Motor neuron (in vitro differentiated cells): ENCODE measurements at regions not wholly inside any gene's neighbourhood (a gene's known extent, or its start where the extent isn't known, plus 50 kb on each side); places are given as distances from the start of the nearest gene placed in this dataset.
"Not testable (repeated sequence)": the region's sequence is repeated elsewhere in the genome, so short reads cannot be mapped to it uniquely, and the experiment has no call there.

Source experiments
- ATAC-seq, 8 experiments: fragments of 200-7000 bp; cut with Tn5 transposase; replicated peaks in 6 of 8; 2 replicates each; pipeline ENCODE4 v1.8.0; 2021; ENCODE audit warnings: mild to moderate bottlenecking in 8 of 8, moderate library complexity in 8 of 8
- H3K27ac ChIP-seq, 2 donors: fragments of 250-450 bp; sonication (Bioruptor Pico); 2 replicates each; pipeline ENCODE4 v1.9.0; 2021; ENCODE audit warnings: antibody characterized with exemption in 2 of 2, mild to moderate bottlenecking in 2 of 2, moderate library complexity in 1 of 2
- H3K4me1 ChIP-seq, 2 donors: fragments of 250-450 bp; sonication (Bioruptor Pico); replicated peaks in 1 of 2; 2 replicates each; pipeline ENCODE4 v1.6.1; 2021; ENCODE audit warnings: antibody characterized with exemption in 2 of 2, mild to moderate bottlenecking in 2 of 2, moderate library complexity in 1 of 2
- H3K4me3 ChIP-seq, 5 donors: fragments of 250-450 bp; sonication (Bioruptor Pico); 2 replicates each; pipeline ENCODE4 v1.9.0; 2021; ENCODE audit warnings: antibody characterized with exemption in 5 of 5, mild to moderate bottlenecking in 5 of 5, moderate library complexity in 4 of 5
- WGBS, 10 experiments: fragments of 450-650 bp; shearing (Covaris generic); methylation state at CpG; one replicate each; pipeline ENCODE4 v1.0.0; 2022; 5-methylcytosine and 5-hydroxymethylcytosine counted together
- in situ Hi-C, 9 experiments: fragments of 400-800 bp; cut with MboI; loops; one replicate each; pipeline ENCODE4 v1.15.0; 2021; ENCODE audit warnings: low sequenced_read_pairs in 9 of 9, low pct_unique_long_range_greater_than_20kb in 2 of 9; ENCODE audit not compliant: unreplicated experiment in 9 of 9

DNA sequence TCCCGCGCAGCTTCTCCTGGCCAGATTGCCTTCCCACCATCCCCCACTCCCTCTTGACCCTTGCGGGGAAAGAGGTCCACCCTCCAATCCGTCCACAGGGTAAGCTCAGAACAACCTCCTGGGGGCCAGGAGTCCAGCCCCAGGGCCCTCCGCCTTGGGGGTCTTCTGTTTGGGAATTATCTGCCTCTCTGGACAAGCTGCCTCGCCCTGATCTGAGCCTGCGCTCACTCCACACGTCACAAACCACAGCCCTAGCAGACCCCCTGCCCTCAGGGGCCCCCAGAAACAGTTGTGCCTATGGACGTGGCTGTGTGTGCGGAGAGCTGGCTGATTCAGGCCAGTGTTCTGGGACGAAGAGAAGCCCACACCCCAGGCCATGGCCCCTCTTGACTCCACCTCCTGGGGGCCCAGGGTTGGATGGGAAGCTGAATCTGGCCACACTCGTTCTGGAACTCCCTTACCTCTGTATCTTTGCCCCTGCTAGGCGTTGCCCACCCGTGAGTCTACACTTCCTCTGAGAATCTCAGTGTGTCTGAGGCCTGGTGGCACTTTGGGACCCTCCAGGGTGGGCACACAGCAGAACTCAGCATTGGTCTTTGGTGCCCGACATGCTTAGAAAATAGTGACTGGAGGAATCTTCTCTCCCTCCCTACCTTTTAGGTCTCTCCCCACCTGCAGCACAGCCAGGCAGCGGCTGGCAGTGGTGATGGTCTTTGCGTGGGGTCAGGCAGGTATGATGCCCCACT, 119.9 kb upstream of the SMURF2 start:
- WGBS, 10 experiments, result 20 to 100% (median 91%) methylated on average over 1 to 4 of the region's 17 CpGs; no CpG with 5 or more reads in 5 of the 10 experiments
- ATAC-seq, result no peak
- Histone ChIP-seq H3K4me3 (no peak overlapping the region), H3K4me1 (peaks cover 20 to 38% of the 10 kb centered on the region in 2 donors), H3K27ac (no peak overlapping the region)
- in situ Hi-C loops, result no loop called here

- in situ Hi-C loops, result no loop called here
- 0 to 25% (median 10%) methylated on average over 2 to 4 of the region's 69 CpGs; no CpG with 5 or more reads in 7 of the 10 experiments for WGBS, 10 experiments
- peak in 7 of 8 experiments; percentile 2 to 46 (median 20) for ATAC-seq
- H3K27ac ChIP-seq, result no peak overlapping the region
- peaks cover 20 to 38% of the 10 kb centered on the region in 2 donors for H3K4me1 ChIP-seq
- peak overlapping the region in 4 of 5 donors; percentile 2 to 24 (median 14) for H3K4me3 ChIP-seq
Observed at GRCh38 chr17:64781014-64781756, 119.1 kb upstream of the SMURF2 start.

- peaks cover 20 to 38% of the 10 kb centered on the region in 2 donors for H3K4me1 ChIP-seq
- ATAC-seq, result peak; percentile 4 to 19 (median 11)
Observed at GRCh38 chr17:64780096-64781013, 118.2 kb upstream of the SMURF2 start.

GRCh38 chr17:64779376-64780095, 117.4 kb upstream of the SMURF2 start:
- Histone ChIP-seq H3K27ac (no peak overlapping the region), H3K4me3 (peak overlapping the region in 1 of 5 donors; percentile 17), H3K4me1 (peaks cover 19 to 32% of the 10 kb centered on the region in 2 donors)
- in situ Hi-C loops, result no loop called here
- ATAC-seq, result no peak
- 22 to 56% methylated on average over 3 to 6 of the region's 43 CpGs; no CpG with 5 or more reads in 8 of the 10 experiments for WGBS, 10 experiments

More at GRCh38 chr17:64780096-64781013, 118.2 kb upstream of the SMURF2 start:
- 0 to 13% methylated on average over 1 to 3 of the region's 69 CpGs; no CpG with 5 or more reads in 8 of the 10 experiments for WGBS, 10 experiments
- H3K27ac ChIP-seq, result no peak overlapping the region
- in situ Hi-C loops, result no loop called here
- peak overlapping the region in 4 of 5 donors; percentile 2 to 24 (median 14) for H3K4me3 ChIP-seq

DNA sequence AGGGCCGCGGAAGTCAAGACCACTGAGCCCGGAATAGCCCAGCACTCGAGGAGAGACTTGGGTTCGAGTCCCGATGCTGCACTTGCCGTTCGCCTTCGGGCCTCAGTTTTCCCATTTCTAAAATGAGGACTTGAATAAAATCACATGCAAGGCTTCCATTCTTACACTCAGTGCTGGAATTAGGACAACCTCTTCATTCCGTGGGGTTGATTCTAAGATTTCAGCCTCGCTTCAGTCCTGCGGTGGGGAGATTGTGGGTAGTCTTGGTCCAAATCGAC, 116.9 kb upstream of the SMURF2 start:
- in situ Hi-C loops, result not testable (repeated sequence)

GRCh38 chr17:64778240-64779097, 116.4 kb upstream of the SMURF2 start:
- H3K4me1 ChIP-seq, result peaks cover 17 to 31% of the 10 kb centered on the region in 2 donors
- H3K4me3 ChIP-seq, result peak overlapping the region; percentile 6 to 33 (median 18)
- no peak overlapping the region for H3K27ac ChIP-seq
- in situ Hi-C loops, result no loop called here
- 18 to 29% (median 18%) methylated on average over 8 to 20 of the region's 107 CpGs; no CpG with 5 or more reads in 7 of the 10 experiments for WGBS, 10 experiments
- ATAC-seq, result peak in 4 of 8 experiments; percentile 4 to 44 (median 30)

More for the DNA sequence above, 116.9 kb upstream of the SMURF2 start:
- WGBS, 10 experiments, result 15 to 27% (median 20%) methylated on average over 2 to 7 of the region's 13 CpGs; no CpG with 5 or more reads in 7 of the 10 experiments
- ATAC-seq, H3K27ac ChIP-seq: not testable (repeated sequence)
- H3K4me3 ChIP-seq, result peak overlapping the region in 4 of 5 donors; percentile 6 to 33 (median 14)
- H3K4me1 ChIP-seq, result peaks cover 17 to 31% of the 10 kb centered on the region in 2 donors

DNA sequence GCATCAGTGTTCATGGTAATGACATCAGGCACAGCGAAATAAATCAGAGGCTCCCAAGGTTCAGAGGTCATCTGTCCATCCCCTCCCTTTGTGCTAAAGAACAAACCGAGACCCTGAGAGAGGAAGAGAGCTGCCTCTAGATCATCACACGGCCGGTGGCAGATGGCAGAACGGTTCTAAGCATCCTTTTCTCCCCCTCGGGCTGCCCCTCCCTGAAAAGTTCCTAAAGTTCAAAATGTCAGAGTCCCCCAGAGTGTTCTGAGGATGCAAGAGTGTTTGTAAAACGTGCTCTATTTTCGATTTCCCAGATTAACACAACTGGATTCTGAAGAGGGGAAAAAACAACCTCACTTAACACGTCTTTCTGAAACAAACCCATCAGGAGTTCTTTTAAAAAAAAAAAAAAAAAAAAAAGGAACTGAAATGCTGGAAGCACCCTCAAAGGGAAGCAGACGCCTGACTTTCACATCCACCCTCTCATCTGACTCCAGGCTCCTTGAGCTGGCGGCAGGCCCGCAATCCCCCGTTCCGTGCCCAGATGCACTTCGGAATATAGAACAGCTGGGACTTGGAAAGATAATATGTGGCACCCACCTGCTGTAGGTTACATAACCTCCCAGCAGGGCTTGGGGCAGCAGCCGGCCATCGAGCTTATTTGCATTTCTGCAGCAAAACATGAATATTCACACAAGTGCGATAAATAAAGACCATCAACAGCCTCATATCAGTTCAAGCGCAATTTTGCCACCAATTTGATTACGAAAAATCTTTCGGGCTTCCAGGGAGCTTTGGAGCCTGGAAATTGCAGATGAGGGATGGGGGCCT, 115.5 kb upstream of the SMURF2 start:
- Histone ChIP-seq H3K4me3 (peak overlapping the region in 4 of 5 donors; percentile 5 to 33 (median 18)), H3K27ac (no peak overlapping the region), H3K4me1 (peaks cover 17 to 31% of the 10 kb centered on the region in 2 donors)
- 0 to 71% (median 15%) methylated on average over 3 to 15 of the region's 21 CpGs for WGBS, 10 experiments
- in situ Hi-C loops, result no loop called here
- ATAC-seq, result no peak

GRCh38 chr17:64776720-64777414, 114.8 kb upstream of the SMURF2 start:
- Histone ChIP-seq H3K4me1 (peaks cover 17 to 30% of the 10 kb centered on the region in 2 donors), H3K4me3 (peak overlapping the region in 2 of 5 donors; percentile 5 to 23)
- WGBS, 10 experiments, result 0 to 5% (median 3%) methylated on average over 3 to 15 of the region's 38 CpGs; no CpG with 5 or more reads in 6 of the 10 experiments
- peak; percentile 34 to 78 (median 69) for ATAC-seq
- H3K27ac ChIP-seq, in situ Hi-C loops: not testable (repeated sequence)

GRCh38 chr17:64775701-64776570, 113.8 kb upstream of the SMURF2 start:
- no peak overlapping the region for H3K4me3 ChIP-seq
- H3K27ac ChIP-seq, result no peak overlapping the region
- peak in 1 of 8 experiments; percentile 2 for ATAC-seq
- in situ Hi-C loops, result no loop called here
- 80% methylated on average over 1 of the region's 15 CpGs; no CpG with 5 or more reads in 9 of the 10 experiments for WGBS, 10 experiments
- peaks cover 15 to 25% of the 10 kb centered on the region in 2 donors for H3K4me1 ChIP-seq
